ENCODE measurements at regions not wholly inside any gene's neighbourhood (a gene's known extent, or its start where the extent isn't known, plus 50 kb on each side); places are given as distances from the start of the nearest gene placed in this dataset.

DNA sequence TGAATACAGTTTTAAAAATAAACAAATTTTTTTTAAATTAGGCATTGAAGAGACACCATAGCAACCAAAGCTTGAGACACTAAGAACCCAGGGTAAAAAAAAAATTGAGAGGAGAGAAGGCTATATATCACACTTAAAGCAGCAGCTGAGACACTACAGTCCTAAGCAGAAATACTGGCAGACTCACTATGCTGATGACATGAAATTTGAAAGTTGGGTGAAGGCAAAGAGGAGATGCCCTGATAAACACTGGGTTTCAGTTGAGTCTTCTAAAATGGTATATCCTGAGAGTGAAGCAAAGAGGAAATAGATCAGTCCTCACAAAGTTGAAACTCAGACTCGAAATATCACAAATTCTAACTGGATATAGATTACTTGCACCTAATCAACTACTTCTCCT is 419.9 kb upstream of the CDH9 start:
- H3K4me3 Mint-ChIP-seq = no peak overlapping the region
- no peaks in the 10 kb centered on the region for H3K27me3 Mint-ChIP-seq (ENCODE audit: insufficient read depth, low read depth, poor library complexity)
- H3K9me3 Mint-ChIP-seq = no peaks in the 10 kb centered on the region; the same call in 2 of the 3 replicates
- Histone ChIP-seq H3F3A (replicated peaks; ENCODE audit: low read depth) (no peaks in the 10 kb centered on the region), H3K9me2 (ENCODE audit: insufficient read depth) (no peaks in the 10 kb centered on the region), H4K20me1 (replicated peaks; ENCODE audit: insufficient read depth) (no peaks in the 10 kb centered on the region), H3K27ac (ENCODE audit: low read depth) (no peak overlapping the region), H3K79me2 (replicated peaks; ENCODE audit: insufficient read depth) (no peaks in the 10 kb centered on the region), H3K27me3 (ENCODE audit: insufficient read depth) (no peaks in the 10 kb centered on the region), H3K4me2 (no peak overlapping the region), H3K4me1 (ENCODE audit: insufficient read depth) (no peaks in the 10 kb centered on the region), H3K4me3 (no peak overlapping the region), H3K36me3 (ENCODE audit: insufficient read depth) (no peaks in the 10 kb centered on the region; the same call in 1 of the 2 replicates), H2AFZ (no peak overlapping the region)
- H3K36me3 Mint-ChIP-seq (ENCODE audit: low read depth) = no peaks in the 10 kb centered on the region
- TF ChIP-seq ZNF331 (CRISPR knock-in tag; IDR thresholded peaks at IDR 0.05; ENCODE audit: low read depth) = no peak
- TF ChIP-seq, protein P1, sequence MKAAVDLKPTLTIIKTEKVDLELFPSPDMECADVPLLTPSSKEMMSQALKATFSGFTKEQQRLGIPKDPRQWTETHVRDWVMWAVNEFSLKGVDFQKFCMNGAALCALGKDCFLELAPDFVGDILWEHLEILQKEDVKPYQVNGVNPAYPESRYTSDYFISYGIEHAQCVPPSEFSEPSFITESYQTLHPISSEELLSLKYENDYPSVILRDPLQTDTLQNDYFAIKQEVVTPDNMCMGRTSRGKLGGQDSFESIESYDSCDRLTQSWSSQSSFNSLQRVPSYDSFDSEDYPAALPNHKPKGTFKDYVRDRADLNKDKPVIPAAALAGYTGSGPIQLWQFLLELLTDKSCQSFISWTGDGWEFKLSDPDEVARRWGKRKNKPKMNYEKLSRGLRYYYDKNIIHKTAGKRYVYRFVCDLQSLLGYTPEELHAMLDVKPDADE (IDR thresholded peaks at IDR 0.05) = no peak
- TF ChIP-seq POLR2AphosphoS5 (IDR thresholded peaks at IDR 0.05; ENCODE audit: low read depth) = no peak
- no peak for TF ChIP-seq EZH2phosphoT487 (IDR thresholded peaks at IDR 0.05; ENCODE audit: unreplicated experiment)
- no peak for TF ChIP-seq ZNF114 (CRISPR knock-in tag; IDR thresholded peaks at IDR 0.05)
- TF ChIP-seq CREB1 (CRISPR knock-in tag; IDR thresholded peaks at IDR 0.05; ENCODE audit: low read depth) = no peak
- no peak for TF ChIP-seq NANOG (IDR thresholded peaks at IDR 0.05; ENCODE audit: borderline replicate concordance)
- TF ChIP-seq, protein P2, sequence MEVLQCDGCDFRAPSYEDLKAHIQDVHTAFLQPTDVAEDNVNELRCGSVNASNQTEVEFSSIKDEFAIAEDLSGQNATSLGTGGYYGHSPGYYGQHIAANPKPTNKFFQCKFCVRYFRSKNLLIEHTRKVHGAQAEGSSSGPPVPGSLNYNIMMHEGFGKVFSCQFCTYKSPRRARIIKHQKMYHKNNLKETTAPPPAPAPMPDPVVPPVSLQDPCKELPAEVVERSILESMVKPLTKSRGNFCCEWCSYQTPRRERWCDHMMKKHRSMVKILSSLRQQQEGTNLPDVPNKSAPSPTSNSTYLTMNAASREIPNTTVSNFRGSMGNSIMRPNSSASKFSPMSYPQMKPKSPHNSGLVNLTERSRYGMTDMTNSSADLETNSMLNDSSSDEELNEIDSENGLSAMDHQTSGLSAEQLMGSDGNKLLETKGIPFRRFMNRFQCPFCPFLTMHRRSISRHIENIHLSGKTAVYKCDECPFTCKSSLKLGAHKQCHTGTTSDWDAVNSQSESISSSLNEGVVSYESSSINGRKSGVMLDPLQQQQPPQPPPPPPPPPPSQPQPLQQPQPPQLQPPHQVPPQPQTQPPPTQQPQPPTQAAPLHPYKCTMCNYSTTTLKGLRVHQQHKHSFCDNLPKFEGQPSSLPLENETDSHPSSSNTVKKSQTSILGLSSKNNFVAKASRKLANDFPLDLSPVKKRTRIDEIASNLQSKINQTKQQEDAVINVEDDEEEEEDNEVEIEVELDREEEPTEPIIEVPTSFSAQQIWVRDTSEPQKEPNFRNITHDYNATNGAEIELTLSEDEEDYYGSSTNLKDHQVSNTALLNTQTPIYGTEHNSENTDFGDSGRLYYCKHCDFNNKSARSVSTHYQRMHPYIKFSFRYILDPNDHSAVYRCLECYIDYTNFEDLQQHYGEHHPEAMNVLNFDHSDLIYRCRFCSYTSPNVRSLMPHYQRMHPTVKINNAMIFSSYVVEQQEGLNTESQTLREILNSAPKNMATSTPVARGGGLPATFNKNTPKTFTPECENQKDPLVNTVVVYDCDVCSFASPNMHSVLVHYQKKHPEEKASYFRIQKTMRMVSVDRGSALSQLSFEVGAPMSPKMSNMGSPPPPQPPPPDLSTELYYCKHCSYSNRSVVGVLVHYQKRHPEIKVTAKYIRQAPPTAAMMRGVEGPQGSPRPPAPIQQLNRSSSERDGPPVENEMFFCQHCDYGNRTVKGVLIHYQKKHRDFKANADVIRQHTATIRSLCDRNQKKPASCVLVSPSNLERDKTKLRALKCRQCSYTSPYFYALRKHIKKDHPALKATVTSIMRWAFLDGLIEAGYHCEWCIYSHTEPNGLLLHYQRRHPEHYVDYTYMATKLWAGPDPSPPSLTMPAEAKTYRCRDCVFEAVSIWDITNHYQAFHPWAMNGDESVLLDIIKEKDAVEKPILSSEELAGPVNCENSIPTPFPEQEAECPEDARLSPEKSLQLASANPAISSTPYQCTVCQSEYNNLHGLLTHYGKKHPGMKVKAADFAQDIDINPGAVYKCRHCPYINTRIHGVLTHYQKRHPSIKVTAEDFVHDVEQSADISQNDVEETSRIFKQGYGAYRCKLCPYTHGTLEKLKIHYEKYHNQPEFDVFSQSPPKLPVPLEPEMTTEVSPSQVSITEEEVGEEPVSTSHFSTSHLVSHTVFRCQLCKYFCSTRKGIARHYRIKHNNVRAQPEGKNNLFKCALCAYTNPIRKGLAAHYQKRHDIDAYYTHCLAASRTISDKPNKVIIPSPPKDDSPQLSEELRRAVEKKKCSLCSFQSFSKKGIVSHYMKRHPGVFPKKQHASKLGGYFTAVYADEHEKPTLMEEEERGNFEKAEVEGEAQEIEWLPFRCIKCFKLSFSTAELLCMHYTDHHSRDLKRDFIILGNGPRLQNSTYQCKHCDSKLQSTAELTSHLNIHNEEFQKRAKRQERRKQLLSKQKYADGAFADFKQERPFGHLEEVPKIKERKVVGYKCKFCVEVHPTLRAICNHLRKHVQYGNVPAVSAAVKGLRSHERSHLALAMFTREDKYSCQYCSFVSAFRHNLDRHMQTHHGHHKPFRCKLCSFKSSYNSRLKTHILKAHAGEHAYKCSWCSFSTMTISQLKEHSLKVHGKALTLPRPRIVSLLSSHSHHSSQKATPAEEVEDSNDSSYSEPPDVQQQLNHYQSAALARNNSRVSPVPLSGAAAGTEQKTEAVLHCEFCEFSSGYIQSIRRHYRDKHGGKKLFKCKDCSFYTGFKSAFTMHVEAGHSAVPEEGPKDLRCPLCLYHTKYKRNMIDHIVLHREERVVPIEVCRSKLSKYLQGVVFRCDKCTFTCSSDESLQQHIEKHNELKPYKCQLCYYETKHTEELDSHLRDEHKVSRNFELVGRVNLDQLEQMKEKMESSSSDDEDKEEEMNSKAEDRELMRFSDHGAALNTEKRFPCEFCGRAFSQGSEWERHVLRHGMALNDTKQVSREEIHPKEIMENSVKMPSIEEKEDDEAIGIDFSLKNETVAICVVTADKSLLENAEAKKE (CRISPR knock-in tag; IDR thresholded peaks at IDR 0.05) = no peak
- TF ChIP-seq, protein P3, sequence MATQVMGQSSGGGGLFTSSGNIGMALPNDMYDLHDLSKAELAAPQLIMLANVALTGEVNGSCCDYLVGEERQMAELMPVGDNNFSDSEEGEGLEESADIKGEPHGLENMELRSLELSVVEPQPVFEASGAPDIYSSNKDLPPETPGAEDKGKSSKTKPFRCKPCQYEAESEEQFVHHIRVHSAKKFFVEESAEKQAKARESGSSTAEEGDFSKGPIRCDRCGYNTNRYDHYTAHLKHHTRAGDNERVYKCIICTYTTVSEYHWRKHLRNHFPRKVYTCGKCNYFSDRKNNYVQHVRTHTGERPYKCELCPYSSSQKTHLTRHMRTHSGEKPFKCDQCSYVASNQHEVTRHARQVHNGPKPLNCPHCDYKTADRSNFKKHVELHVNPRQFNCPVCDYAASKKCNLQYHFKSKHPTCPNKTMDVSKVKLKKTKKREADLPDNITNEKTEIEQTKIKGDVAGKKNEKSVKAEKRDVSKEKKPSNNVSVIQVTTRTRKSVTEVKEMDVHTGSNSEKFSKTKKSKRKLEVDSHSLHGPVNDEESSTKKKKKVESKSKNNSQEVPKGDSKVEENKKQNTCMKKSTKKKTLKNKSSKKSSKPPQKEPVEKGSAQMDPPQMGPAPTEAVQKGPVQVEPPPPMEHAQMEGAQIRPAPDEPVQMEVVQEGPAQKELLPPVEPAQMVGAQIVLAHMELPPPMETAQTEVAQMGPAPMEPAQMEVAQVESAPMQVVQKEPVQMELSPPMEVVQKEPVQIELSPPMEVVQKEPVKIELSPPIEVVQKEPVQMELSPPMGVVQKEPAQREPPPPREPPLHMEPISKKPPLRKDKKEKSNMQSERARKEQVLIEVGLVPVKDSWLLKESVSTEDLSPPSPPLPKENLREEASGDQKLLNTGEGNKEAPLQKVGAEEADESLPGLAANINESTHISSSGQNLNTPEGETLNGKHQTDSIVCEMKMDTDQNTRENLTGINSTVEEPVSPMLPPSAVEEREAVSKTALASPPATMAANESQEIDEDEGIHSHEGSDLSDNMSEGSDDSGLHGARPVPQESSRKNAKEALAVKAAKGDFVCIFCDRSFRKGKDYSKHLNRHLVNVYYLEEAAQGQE (IDR thresholded peaks at IDR 0.05; ENCODE audit: unreplicated experiment) = no peak
- no peak for TF ChIP-seq EZH2 (IDR thresholded peaks at IDR 0.05; ENCODE audit: low read depth, unreplicated experiment)
- TF ChIP-seq JUNB (IDR thresholded peaks at IDR 0.05; ENCODE audit: unreplicated experiment) = no peak
- no peak for TF ChIP-seq STAT1 (IDR thresholded peaks at IDR 0.05; ENCODE audit: unreplicated experiment)
- TF ChIP-seq, protein P4, sequence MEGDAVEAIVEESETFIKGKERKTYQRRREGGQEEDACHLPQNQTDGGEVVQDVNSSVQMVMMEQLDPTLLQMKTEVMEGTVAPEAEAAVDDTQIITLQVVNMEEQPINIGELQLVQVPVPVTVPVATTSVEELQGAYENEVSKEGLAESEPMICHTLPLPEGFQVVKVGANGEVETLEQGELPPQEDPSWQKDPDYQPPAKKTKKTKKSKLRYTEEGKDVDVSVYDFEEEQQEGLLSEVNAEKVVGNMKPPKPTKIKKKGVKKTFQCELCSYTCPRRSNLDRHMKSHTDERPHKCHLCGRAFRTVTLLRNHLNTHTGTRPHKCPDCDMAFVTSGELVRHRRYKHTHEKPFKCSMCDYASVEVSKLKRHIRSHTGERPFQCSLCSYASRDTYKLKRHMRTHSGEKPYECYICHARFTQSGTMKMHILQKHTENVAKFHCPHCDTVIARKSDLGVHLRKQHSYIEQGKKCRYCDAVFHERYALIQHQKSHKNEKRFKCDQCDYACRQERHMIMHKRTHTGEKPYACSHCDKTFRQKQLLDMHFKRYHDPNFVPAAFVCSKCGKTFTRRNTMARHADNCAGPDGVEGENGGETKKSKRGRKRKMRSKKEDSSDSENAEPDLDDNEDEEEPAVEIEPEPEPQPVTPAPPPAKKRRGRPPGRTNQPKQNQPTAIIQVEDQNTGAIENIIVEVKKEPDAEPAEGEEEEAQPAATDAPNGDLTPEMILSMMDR (conservative IDR thresholded peaks at IDR 0.05; ENCODE audit: low read depth in 2 of 2) = no peak
- ATAC-seq (no peak), DNase-seq (ENCODE audit: low spot score) (no peak)
- no peak overlapping the region for H3K27ac Mint-ChIP-seq
- 0 out of 3 replicates have a peak, but pooled peaks cover 5% of the 10 kb centered on the region for H3K4me1 Mint-ChIP-seq

Measured in GM23338 (cell line).